ENCODE measurements at regions not wholly inside any gene's neighbourhood (a gene's known extent, or its start where the extent isn't known, plus 50 kb on each side); places are given as distances from the start of the nearest gene placed in this dataset.

DNA sequence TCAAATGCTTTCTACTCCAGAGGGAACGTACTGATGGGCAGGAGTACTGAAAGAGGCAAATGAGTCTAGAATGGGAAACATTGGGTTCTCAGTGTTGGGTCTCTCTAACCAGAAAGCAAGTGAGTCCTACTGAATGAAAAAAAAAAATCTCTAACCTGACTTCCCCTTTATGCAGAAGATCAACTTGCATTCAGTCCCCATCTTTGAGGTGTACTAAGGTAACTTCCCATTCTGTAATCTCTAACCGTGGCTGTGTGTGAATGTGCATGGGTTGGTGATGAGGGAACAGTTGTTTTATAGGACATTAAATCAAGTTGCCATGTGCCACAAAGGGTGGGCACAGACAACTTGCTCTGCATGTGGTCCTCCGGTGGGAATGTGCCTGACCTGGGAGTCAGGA is 264.6 kb upstream of the CLINT1 start:
- DNase-seq (ENCODE audit: low read depth in 2 of 2) = no peak

DNA sequence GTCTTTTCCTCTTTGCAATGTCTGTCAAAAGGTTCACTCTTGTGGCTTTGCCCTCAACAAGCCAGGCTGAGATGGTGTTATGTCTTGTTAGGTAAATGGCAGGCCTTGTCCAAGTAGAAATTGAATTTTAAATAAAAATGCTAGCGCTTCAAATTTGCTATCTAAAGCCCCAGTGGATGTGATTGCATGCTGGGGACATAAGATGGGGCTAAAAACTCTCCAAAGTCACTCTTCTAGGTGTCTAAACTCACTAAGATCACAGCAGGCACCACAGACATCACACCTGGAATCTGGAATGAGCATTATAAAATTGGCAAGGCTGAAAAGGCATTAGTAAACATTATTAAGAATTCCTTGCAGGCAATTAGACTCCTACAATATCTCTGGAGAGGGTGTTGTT is 262.7 kb upstream of the CLINT1 start:
- DNase-seq (ENCODE audit: low read depth in 2 of 2) = no peak

DNA sequence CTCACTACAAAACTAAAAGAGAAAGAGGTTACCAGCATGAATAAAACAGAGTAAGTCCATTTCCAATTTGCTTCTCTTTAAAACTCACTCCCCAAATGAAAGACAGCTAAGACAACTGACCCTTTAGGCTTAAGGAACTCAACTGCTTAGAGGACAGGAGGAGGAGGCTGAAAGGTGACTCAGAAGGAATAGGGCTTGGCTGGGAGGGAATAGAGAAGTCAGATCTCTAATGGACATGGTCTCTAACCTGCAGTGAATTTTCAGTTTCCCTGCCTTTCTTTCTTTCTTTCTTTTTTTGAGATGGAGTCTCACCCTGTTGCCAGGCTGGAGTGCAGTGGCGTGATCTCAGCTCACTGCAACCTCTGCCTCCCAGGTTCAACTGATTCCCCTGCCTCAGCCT is 261.8 kb upstream of the CLINT1 start:
- DNase-seq (ENCODE audit: low read depth in 2 of 2) = no peak

DNA sequence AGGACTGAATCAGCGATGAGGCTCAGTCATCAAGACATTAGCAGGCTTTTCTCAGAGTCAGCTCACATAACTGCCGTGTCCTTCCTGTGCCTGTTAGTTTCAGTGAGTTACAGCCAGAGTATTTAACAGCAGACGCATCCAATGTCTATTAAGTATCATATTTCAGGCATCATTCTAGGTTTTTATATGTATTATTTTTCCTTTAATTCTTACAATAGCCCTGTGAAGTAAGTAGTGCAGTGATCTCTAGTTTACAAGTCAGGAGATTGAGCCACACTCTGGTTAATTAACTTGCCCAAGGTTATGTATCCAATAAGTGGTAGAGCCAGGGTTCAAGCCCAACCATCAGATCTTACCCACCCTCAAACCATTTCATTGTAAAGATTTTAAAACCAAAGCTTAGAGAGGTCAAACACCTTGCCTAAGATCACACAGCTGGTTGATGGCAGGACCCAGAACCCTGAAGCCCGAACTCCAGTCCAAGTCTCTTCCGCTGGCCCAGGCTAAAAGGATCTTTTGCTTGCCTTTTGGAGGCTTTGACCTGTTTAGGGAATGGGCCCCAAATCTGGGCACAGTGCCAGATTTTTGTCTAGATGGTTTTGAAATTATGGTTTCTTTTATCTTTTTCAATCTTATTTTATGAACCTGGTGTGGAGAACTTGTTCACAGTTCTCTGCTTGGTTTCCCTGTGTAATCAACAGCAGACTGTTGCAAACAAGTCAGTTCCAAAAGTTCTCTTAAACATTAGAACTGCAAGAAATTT is 261.2 kb upstream of the CLINT1 start:
- no peak for DNase-seq (ENCODE audit: low read depth in 2 of 2)

DNA sequence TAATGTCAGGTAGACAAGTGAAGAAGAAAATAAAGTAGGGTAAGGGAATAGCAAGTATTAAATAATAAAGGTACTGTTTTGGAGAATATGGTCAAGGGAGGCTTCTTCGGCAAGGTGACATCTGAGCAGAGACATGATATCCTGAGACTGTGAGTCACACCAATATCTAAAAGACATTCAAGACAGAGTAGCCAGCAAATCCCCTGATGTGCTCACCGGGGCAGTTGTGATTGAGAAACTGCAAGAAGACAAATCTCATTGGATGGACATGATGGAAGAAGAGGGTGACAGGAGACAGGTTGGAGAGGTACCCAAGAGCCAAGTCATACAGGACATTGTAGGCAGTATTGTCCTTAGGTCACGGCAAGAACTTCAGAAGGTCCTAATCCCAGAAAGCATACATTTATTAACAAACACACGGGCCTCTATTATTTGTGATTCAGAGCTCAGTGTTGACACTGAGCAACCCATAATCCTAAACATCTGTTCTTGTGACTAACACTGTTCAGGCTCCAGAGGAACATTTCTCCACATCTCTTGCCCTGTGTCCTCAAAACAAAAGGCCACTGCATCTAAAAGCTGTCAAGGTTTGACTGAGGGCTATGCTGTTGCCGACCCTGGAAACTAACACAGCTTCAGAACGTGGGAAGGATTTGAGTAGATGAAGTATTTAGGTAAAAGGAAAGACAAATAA is 258.7 kb upstream of the CLINT1 start:
- DNase-seq (ENCODE audit: low read depth in 2 of 2) = no peak

DNA sequence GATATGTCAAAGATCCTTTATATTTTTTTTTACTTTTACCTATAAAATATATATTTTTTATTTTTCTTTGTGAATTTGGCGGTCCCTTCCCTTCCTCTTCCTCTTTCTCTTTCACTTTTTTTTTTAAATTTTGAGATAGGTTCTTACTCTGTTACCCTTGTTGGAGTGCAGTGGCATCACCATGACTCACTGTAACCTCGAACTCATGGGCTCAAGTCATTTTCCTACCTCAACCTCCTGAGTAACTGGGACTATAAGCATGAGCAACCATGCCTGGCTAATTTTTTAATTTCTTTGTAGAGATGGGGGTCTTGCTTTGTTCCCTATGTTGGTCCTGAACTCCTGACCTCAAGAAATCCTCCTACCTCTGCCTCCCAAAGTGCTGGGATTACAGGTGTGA is 258.0 kb upstream of the CLINT1 start:
- no peak for DNase-seq (ENCODE audit: low read depth in 2 of 2)

DNA sequence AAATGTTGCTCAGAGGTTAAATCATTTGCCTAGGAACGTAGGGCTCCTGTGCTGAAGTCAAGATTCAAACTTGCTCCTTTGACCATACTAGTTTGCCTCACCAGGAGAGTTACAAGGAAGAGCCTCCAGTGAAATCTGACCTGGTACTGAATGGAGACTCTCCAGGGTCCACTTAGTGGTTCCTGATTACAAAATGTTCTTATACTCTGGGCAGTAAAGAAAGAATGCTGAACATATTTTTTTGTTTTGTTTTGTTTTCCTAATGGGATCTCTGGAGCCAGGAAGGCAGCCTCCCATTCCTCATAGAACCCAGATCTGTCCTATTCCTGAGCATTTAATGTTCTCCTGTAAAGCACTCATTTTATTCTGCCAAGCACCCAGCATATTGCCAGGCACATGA is 256.5 kb upstream of the CLINT1 start:
- DNase-seq (ENCODE audit: low read depth in 2 of 2) = no peak

DNA sequence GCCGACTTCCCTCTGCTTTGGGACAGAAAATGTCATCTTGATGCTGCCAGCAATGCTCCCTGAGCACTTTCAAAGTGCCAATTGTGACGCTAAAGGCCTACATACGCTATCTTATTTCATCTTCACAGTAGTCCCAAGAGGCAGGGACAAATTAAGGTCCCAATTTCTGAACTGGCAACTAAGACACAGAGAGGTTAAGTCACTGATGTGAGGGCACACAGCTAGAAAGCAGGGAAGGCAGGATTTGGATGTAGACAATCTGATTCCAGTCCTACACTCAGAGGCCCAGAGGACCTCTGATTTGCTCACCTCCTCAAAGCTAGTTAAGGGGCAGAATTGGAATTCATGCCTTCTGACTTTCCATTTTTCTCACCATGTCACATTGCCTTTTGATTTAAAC is 249.2 kb upstream of the CLINT1 start:
- DNase-seq (ENCODE audit: low read depth in 2 of 2) = no peak

DNA sequence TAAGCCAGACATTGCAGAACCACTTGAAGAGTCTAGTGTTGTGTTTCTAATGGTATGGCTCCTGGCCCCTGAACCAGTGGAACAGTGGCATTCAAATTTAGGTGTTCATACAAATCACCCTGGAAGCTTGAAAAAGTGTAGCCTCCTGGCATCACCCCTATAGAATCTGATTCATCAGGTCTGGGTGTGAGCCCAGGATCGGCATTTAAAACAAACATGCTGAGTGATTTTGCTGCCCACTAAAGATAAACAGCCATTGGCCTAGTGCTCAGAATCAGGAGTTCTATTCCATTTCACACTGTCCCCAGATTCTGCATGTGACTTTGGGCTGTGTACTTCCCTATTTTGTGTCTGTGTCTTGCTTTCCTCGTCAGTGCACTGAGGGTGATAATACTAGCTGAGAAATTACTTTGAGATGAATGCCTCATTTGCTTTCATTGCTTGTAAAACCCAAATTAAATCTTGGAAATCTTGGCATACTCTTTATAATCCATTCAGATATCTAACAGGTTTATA is 241.5 kb upstream of the CLINT1 start:
- no peak for DNase-seq (ENCODE audit: low read depth in 2 of 2)

DNA sequence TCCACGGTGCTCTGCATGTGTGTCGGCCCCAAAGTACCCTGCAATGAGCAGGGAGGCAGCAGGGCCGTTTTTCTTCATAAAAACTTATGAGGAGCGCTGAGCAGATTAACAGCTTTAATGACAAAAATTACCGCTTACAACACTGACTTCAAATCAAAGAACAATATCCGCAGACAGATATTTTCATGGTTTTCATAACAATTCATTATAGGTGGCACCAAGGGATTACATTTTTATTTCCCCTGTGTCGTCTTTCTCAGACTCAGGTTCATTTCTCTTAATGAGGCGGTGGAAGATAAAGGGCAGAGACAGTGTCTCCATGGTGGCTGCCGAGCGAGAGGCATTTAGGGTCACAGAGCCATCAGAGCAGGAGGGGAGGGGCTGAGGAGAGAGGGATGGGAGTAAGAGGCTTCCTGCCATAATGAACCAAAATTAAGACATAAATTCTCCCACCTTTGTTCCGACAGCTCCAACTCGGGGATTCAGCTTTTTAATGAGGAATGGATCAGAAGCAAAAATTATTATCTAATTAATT is 240.7 kb upstream of the CLINT1 start:
- DNase-seq (ENCODE audit: low read depth in 2 of 2) = no peak

DNA sequence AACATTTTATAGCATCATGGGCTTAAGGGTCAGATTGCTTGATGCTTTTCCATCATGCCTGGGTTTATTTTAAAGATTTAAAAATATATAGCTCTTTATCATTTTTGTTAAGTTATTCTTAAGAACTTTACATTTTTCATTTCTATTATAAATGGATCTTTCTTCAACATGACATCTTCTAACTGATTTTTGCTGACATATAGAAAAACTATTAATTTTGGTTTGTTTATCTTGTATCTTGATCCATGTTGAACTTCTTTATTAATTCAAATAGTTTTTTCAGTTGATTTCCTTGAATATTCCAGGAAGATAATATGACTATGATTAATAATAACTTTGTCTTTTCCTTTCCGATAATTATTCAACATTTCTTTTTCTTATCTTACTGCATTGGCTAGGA is 237.9 kb upstream of the CLINT1 start:
- DNase-seq (ENCODE audit: low read depth in 2 of 2) = no peak

DNA sequence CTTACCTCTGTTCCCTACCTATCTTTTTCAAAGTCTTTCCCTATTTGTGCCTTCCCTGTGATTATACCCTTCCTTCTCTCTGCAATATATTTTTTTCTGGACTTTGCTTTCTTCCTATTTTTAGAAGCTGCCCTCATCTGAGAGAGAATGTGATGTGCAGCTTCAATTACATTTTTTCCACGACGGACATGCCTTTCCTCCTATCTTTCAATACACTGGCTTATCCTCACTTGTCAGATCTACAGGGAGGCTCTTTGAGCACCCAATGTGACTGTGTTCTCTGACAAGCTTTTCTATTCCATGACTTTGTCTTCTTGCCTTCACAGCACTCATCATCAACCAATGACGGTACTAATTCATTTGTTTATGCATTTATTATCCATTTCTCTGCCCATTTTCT is 227.9 kb upstream of the CLINT1 start:
- no peak for DNase-seq (ENCODE audit: low read depth in 2 of 2)

DNA sequence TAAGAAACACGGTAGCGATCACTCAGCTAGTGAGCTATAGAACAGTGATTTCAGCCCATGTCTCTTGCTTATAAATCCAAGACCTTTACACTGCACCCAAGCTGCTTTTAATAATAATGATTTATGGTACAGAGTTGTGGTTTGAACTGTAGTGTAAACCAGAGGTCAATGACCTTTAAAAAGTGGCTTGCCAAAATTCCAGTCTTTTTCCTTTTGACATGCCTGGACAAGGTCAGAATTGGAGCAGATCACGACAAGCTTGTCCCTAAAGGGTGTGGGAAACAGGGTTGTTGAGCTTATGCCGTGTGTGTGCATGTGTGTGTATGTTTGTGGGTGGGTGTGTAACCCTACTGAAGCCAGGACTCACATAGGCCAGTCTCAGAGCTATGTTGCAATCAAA is 225.3 kb upstream of the CLINT1 start:
- DNase-seq (ENCODE audit: low read depth in 2 of 2) = no peak

DNA sequence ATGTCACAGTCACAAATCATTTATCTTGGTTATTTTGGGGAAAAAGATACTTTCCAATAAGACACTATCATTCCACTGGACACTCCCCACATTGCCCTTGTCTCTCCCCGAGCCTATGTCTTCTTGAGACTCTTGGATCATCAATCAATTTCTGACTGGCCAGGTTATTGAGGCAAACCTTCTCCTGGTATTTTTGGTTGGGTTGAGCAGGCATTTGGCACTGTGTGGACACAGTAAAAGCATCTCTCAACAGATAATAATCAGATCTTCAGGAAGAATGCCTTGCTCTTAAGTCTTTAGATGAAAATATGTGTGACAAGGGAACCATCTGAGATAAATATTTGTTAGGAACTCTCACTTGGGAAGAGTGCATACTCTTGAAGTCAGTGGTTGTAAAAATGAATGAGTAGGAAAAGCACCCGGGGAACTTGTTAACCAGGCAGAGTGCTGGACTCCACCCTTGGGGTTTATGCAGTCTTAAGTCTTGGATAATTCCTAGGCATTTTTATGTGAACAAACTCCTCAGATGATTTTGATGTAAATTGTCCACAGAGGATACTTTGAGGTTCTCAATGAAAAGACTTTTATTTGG is 223.8 kb upstream of the CLINT1 start:
- DNase-seq (ENCODE audit: low read depth in 2 of 2) = no peak

DNA sequence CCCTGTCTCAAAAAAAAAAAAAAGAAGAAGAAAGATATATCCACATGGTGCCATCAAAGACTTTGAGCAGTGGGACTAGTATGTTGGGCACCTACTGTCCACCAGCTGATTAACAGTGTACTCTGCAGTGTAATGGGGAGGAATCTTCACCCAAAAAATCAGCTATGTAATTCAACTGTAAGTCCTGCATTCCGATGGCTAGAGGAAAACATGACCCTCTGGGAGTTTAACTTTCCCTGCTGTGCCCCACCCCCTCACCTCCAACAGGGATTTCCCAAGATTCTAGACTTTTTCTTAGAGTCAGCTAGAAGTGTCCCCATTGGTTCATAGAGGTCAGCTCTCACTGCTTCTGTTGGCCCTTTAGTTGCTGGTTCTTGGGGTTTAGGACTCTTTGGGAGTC is 221.2 kb upstream of the CLINT1 start:
- no peak for DNase-seq (ENCODE audit: low read depth in 2 of 2)

DNA sequence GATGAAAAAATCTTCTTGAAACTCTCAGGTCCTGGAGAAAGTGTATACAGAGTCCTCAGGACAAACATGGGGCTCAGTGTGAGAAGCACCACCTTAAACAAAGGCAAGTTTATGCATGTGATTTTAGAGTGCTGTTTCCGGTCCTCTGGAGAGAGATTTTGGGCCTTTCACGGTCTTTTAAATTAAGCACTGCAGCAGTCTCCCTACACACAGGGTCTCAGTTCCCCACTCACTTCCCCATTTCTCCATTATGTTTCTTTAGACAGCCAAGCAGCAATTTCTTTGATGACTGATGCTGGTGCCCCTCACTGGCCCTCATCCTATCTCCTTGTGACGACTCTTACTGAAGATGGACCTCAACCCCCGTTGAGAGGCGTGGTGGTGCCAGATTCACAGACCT is 220.2 kb upstream of the CLINT1 start:
- DNase-seq (ENCODE audit: low read depth in 2 of 2) = no peak

DNA sequence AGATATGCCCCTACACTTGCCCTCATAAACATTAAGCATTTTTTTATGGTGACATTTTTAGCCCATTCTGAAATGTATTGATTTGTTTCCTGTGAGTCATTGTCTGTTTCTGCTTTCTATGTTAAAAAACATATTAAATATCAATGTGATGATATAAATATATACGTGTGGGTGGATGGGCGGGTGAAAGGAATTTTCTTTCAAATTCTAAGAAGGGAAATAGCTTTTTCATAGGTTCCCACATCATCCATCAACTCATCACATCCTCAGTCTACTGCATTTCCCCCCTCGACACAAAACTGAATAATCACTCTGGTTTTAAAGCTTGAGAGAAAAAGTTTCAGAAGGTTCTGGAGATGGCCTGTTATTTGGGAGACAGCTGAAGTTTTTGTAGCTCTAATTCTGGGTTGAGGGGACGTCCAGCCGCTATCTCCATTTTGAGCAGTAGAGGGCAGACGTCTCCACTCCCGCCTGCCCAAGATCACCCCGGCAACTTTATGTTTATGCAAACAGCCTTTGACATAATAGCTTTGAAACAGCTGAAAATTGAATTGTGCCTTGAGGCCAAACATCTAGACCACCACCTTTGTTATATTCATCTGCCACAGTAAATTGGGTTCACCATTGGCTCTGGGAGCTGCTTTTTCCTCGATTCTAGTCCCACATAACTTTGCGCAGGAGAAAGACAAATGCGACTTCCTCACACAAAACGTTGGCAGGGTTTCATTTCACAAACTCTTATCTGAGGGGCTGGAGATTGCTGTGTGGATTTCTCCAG is 216.2 kb upstream of the CLINT1 start:
- peak in 1 of 2 experiments; percentile 35 for DNase-seq (ENCODE audit: low read depth in 2 of 2)

DNA sequence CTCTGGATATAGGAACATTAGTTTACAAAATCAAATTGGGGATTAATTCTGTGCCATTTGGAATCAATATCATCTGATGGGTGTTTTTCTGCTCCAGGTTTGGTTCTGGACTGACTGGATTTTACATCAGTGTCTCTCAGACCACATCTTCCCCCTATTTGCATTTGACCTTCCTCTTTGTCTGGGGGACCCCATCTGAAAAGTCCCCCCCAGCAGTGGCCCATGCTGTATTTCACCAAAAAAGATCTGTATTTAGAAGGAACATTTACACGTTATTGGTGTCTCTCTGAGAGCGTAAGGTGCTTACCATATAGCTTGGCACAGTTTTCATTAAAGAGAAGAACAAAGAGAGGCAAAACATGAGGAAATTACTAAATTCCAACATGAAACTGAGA is 215.6 kb upstream of the CLINT1 start:
- DNase-seq (ENCODE audit: low read depth in 2 of 2) = no peak

DNA sequence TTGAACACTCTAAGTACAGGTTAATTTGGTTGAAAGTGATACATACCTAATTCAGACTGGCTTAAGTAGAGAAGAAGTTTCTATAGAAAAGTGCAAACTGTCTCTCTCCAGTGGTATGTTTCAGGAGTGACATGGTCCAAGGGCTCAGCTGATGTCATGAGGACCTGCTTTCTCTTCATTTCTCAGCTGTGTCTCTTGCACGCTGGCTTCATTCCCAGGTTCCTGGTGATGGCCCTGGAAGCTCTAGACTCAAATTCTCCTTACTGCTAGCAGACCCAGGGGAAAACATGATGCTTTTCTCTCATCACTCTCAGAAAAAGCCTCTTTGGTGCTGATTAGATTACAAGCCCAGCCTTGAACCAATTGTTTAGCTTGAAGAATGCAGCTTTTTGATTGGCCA is 211.9 kb upstream of the CLINT1 start:
- no peak for DNase-seq (ENCODE audit: low read depth in 2 of 2)

DNA sequence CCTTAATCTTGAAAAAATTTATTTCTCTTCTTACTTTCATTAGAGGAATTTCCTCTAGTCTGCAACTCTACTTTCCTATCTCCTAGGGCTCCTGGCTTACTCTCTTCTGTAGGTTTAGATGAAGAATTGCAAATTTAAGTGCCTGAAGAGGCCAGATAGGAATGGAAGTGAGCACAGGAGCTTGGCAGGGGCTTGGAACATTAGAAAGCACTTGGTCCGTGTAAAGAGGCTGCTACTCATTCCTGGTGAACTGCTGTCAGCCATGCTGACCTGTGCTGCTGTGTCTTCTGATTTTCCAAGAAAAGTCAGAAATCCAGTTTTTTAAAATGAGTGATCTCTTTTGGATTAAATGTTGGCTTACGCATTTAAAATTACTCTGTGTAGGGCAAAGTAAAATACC is 210.9 kb upstream of the CLINT1 start:
- DNase-seq (ENCODE audit: low read depth in 2 of 2) = no peak

DNA sequence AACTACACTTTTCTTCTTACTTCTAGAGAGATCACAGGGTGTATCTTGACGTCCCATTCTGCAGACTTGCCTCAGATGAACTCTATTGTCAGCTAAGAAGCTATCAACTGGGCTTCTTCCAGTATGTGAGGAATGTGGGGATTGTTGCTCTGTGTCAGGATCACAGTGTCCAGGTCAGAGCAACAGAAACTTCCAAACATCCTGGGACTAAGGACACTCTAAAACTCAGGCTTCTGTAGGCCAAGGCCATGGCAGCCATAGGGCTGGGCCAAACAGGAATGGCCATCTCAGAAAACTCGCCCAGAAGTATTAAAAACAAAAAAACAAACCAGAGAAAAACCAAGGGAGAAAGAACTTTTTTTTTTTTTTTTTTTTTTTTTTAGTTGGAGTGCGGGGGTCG is 210.0 kb upstream of the CLINT1 start:
- DNase-seq (ENCODE audit: low read depth in 2 of 2) = no peak

DNA sequence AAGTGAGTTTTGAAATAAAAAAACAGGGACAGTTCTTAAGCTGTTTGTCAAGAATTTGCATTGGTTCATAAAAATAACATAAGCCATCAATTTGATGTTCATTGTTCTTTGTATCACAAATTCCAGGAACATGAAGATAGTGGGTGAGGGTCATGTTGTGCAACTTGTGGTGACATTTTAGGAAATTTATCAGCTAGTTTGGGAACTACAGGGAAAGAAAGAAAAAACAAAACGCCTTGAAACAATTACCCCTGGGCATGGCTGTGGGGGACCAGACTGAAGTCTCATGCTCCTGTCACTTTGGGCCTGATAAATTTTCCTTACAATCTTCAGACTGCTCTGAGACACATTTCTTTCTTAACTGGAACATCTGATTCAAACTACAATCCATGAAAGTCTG is 207.1 kb upstream of the CLINT1 start:
- no peak for DNase-seq (ENCODE audit: low read depth in 2 of 2)
